ENCODE measurements at regions not wholly inside any gene's neighbourhood (a gene's known extent, or its start where the extent isn't known, plus 50 kb on each side); places are given as distances from the start of the nearest gene placed in this dataset.

GRCh38 chr2:16205631-16206030, 265.3 kb downstream of the MYCN start:
- Histone ChIP-seq H2AK5ac (ENCODE audit: low read depth, low read length) (no peak overlapping the region), H2BK15ac (ENCODE audit: low read length) (no peak overlapping the region), H3K56ac (replicated peaks; ENCODE audit: insufficient read length, low read depth, low read length) (no peak overlapping the region), H2BK120ac (replicated peaks; ENCODE audit: low read depth, low read length) (no peak overlapping the region), H3K4me1 (replicated peaks in 1 of 4; ENCODE audit: control insufficient read depth in 3 of 4, insufficient read depth in 4 of 4, low read length in 3 of 4) (peaks cover 0 to 2% (median under 1%) of the 10 kb centered on the region in 4 experiments; a peak in 3 of 7 replicates), H4K5ac (ENCODE audit: insufficient read length, low read depth, low read length) (no peak overlapping the region), H3K27me3 (replicated peaks in 1 of 4; ENCODE audit: control insufficient read depth in 3 of 4, extremely low read depth in 1 of 4, insufficient read depth in 3 of 4, low read length in 3 of 4) (no peaks in the 10 kb centered on the region), H3K4me3 (ENCODE audit: extremely low read depth in 1 of 4, insufficient read depth in 2 of 4, low read depth in 3 of 4, low read length in 4 of 4) (no peak overlapping the region), H2BK12ac (ENCODE audit: low read depth, low read length) (no peak overlapping the region), H3K36me3 (ENCODE audit: control insufficient read depth in 2 of 4, insufficient read depth in 4 of 4, low read length in 3 of 4) (no peaks in the 10 kb centered on the region), H2BK5ac (ENCODE audit: low read depth, low read length) (no peak overlapping the region), H2BK20ac (ENCODE audit: low read length) (no peak overlapping the region), H3K27ac (ENCODE audit: low read depth, low read length) (no peak overlapping the region), H2AFZ (ENCODE audit: low read length) (no peak overlapping the region), H3K4me2 (ENCODE audit: insufficient read depth in 1 of 2, low read depth in 2 of 2, low read length in 2 of 2) (no peak overlapping the region), H4K20me1 (replicated peaks in 1 of 2; ENCODE audit: control insufficient read depth in 1 of 2, insufficient read depth in 2 of 2, low read length in 2 of 2) (no peaks in the 10 kb centered on the region), H3K79me2 (ENCODE audit: control insufficient read depth in 1 of 2, insufficient read depth in 2 of 2, low read length in 2 of 2) (no peaks in the 10 kb centered on the region), H3K23me2 (ENCODE audit: low read depth, low read length) (no peaks in the 10 kb centered on the region), H3K4ac (replicated peaks; ENCODE audit: insufficient read length, low read depth, low read length) (no peak overlapping the region), H3K9ac (replicated peaks in 1 of 4; ENCODE audit: extremely low read depth in 1 of 4, low read depth in 3 of 4, low read length in 3 of 4) (no peak overlapping the region), H3K23ac (ENCODE audit: insufficient read length) (no peak overlapping the region), H3K79me1 (ENCODE audit: low read depth, low read length) (no peaks in the 10 kb centered on the region; the same call in 1 of the 2 replicates), H3K9me3 (ENCODE audit: insufficient read depth in 2 of 2, low read depth in 1 of 2, low read length in 1 of 2) (no peaks in the 10 kb centered on the region), H3K14ac (ENCODE audit: insufficient read length) (no peak overlapping the region), H4K91ac (replicated peaks; ENCODE audit: insufficient read length, low read length) (no peak overlapping the region), H3K18ac (ENCODE audit: extremely low read depth, low read length) (no peak overlapping the region), H4K8ac (ENCODE audit: extremely low read depth, insufficient read depth, low read length) (no peak overlapping the region)
- CTCF ChIA-PET (ENCODE audit: partially characterized antibody), result interaction anchor here (1.6 to 2.6 kb wide), 4 partner anchors 10 to 171 kb away, joined by 4 to 12 read pairs (median 6); no protein-coding TSS in a partner anchor
- POLR2A ChIA-PET (ENCODE audit: partially characterized antibody), result interaction anchor here (0.7 kb wide), 1 partner anchor 100 kb away, joined by 3 read pairs; no protein-coding TSS in a partner anchor
- WGBS, 2 experiments (ENCODE audit: extremely low coverage in 1 of 2, insufficient coverage in 1 of 2, insufficient read length in 1 of 2, insufficient replicate concordance in 2 of 2, low coverage in 1 of 2, low lambda C conversion rate in 2 of 2, missing lambda C conversion rate in 1 of 2), result 92% methylated on average over 2 of the region's 2 CpGs; no CpG with 5 or more reads in 1 of the 2 experiments
- FAIRE-seq (no peak), DNase-seq (ENCODE audit: low read depth in 1 of 2, low spot score in 2 of 2) (no peak)
- no peak for TF ChIP-seq GTF2F1 (IDR thresholded peaks at IDR 0.05; ENCODE audit: borderline replicate concordance, low read depth, low read length)
- TF ChIP-seq SUZ12 (IDR thresholded peaks at IDR 0.05; ENCODE audit: low read length), result no peak
- TF ChIP-seq YY1 (IDR thresholded peaks at IDR 0.05; ENCODE audit: low read depth, low read length), result no peak
- no peak for TF ChIP-seq RAD21 (IDR thresholded peaks at IDR 0.05 in 1 of 2, conservative IDR thresholded peaks at IDR 0.05 in 1 of 2; ENCODE audit: low read depth in 2 of 2, low read length in 2 of 2)

All from H1 (cell line).